GM06990 (cell line): ENCODE measurements at regions not wholly inside any gene's neighbourhood (a gene's known extent, or its start where the extent isn't known, plus 50 kb on each side); places are given as distances from the start of the nearest gene placed in this dataset.

Experiments used
- DNase-seq: peaks from one replicate; pipeline ENCODE4 v3.0.0-alpha.2; 2011; ENCODE audit not compliant: insufficient read length; ENCODE audit errors: extremely low read depth
- H3K27me3 ChIP-seq: replicated peaks from 2 replicates; pipeline ENCODE4 v1.6.0; 2011; ENCODE audit warnings: low read length; ENCODE audit not compliant: control insufficient read depth, insufficient read depth
- H3K36me3 ChIP-seq: 2 replicates; pipeline ENCODE4 v1.5.1; 2011; ENCODE audit warnings: low read length; ENCODE audit not compliant: control insufficient read depth, insufficient read depth
- H3K4me3 ChIP-seq: replicated peaks from 2 replicates; pipeline ENCODE4 v1.5.1; 2011; ENCODE audit warnings: low read depth, mild to moderate bottlenecking, control low read depth, low read length
- CTCF ChIP-seq: IDR thresholded peaks from 2 replicates; pipeline ENCODE4 v1.5.1; 2011; ENCODE audit warnings: low read length, control low read depth, mild to moderate bottlenecking, inconsistent platforms; ENCODE audit not compliant: insufficient read depth, poor library complexity, severe bottlenecking

GRCh38 chr9:20138116-20138515 is 349.3 kb upstream of the SLC24A2 start:
- Histone ChIP-seq H3K4me3 (no peak overlapping the region), H3K36me3 (no peaks in the 10 kb centered on the region), H3K27me3 (no peaks in the 10 kb centered on the region)
- TF ChIP-seq CTCF, result no peak
- DNase-seq, result no peak

- Histone ChIP-seq H3K27me3 (no peaks in the 10 kb centered on the region), H3K36me3 (no peaks in the 10 kb centered on the region), H3K4me3 (no peak overlapping the region)
- TF ChIP-seq CTCF, result no peak
- no peak for DNase-seq
Observed at GRCh38 chr9:20137425-20137824, 348.6 kb upstream of the SLC24A2 start.

- no peaks in the 10 kb centered on the region for H3K27me3 ChIP-seq
- no peak for DNase-seq
- no peak for TF ChIP-seq CTCF
- H3K4me3 ChIP-seq, result no peak overlapping the region
- no peaks in the 10 kb centered on the region for H3K36me3 ChIP-seq
Observed at GRCh38 chr9:20135119-20135697, 346.4 kb upstream of the SLC24A2 start.

GRCh38 chr9:20125727-20126126 is 336.9 kb upstream of the SLC24A2 start:
- Histone ChIP-seq H3K27me3 (no peaks in the 10 kb centered on the region), H3K36me3 (no peaks in the 10 kb centered on the region), H3K4me3 (no peak overlapping the region)
- TF ChIP-seq CTCF, result no peak
- no peak for DNase-seq

- no peak for TF ChIP-seq CTCF
- no peaks in the 10 kb centered on the region for H3K27me3 ChIP-seq
- DNase-seq, result no peak
Observed at GRCh38 chr9:20119566-20119965, 330.7 kb upstream of the SLC24A2 start.

GRCh38 chr9:20117986-20118385 is 329.1 kb upstream of the SLC24A2 start:
- no peak overlapping the region for H3K4me3 ChIP-seq
- no peak for DNase-seq
- H3K36me3 ChIP-seq, result no peaks in the 10 kb centered on the region
- no peaks in the 10 kb centered on the region; the same call in 1 of the 2 replicates for H3K27me3 ChIP-seq
- TF ChIP-seq CTCF, result no peak

More at GRCh38 chr9:20119566-20119965, 330.7 kb upstream of the SLC24A2 start:
- no peaks in the 10 kb centered on the region for H3K36me3 ChIP-seq
- H3K4me3 ChIP-seq, result no peak overlapping the region
